ENCODE measurements at regions not wholly inside any gene's neighbourhood (a gene's known extent, or its start where the extent isn't known, plus 50 kb on each side); places are given as distances from the start of the nearest gene placed in this dataset.

GRCh38 chr13:64855506-64855905, 2374.6 kb downstream of the PCDH9 start:
- no peak for TF ChIP-seq CTCF (IDR thresholded peaks at IDR 0.05 in 4 of 5, conservative IDR thresholded peaks at IDR 0.05 in 1 of 5)
- TF ChIP-seq POLR2A (IDR thresholded peaks at IDR 0.05) = no peak

Data from gastrocnemius medialis (tissue), 4 donors.